Thoracic aorta (tissue), 2 donors: ENCODE measurements at regions not wholly inside any gene's neighbourhood (a gene's known extent, or its start where the extent isn't known, plus 50 kb on each side); places are given as distances from the start of the nearest gene placed in this dataset.
"Not testable (repeated sequence)": the region's sequence is repeated elsewhere in the genome, so short reads cannot be mapped to it uniquely, and the experiment has no call there.

Experiments
- ATAC-seq: fragments of 150-250 bp; one replicate; pipeline ENCODE4 v1.8.0; 2017; ENCODE audit warnings: low read depth; ENCODE audit not compliant: insufficient number of reproducible peaks, low FRiP score
- DNase-seq: peaks from one replicate; pipeline ENCODE4 v3.0.0-alpha.2; 2020; ENCODE audit warnings: low spot score
- H3K27ac ChIP-seq, 2 donors: fragments of 200-600 bp; sonication (generic); 1 replicate in 1 of 2; 2 replicates in 1 of 2; pipeline ENCODE4 v1.5.1; 2016; ENCODE audit warnings: mild to moderate bottlenecking in 2 of 2, moderate library complexity in 2 of 2
- H3K27me3 ChIP-seq: fragments of 200-600 bp; sonication (generic); replicated peaks from 2 replicates; pipeline ENCODE4 v1.6.0; 2016; ENCODE audit warnings: mild to moderate bottlenecking; ENCODE audit not compliant: insufficient read depth
- H3K36me3 ChIP-seq: fragments of 200-600 bp; sonication (generic); one replicate; pipeline ENCODE4 v1.5.1; 2016
- H3K4me1 ChIP-seq, 2 donors: fragments of 200-600 bp; sonication (generic); 1 replicate in 1 of 2; 2 replicates in 1 of 2; pipeline versions ENCODE4 v1.5.1 to v1.6.0; 2016; ENCODE audit warnings: low read depth in 2 of 2, mild to moderate bottlenecking in 1 of 2; ENCODE audit not compliant: control insufficient read depth in 1 of 2
- H3K4me3 ChIP-seq: fragments of 200-600 bp; sonication (generic); 2 replicates; pipeline ENCODE4 v1.5.1; 2016; ENCODE audit warnings: mild to moderate bottlenecking
- H3K9me3 ChIP-seq: fragments of 200-600 bp; sonication (generic); 2 replicates; pipeline ENCODE4 v1.5.1; 2016
- CTCF ChIP-seq: fragments of 200-600 bp; sonication (generic); IDR thresholded peaks from one replicate; pipeline ENCODE4 v1.5.1; 2019; ENCODE audit warnings: antibody characterized with exemption

DNA sequence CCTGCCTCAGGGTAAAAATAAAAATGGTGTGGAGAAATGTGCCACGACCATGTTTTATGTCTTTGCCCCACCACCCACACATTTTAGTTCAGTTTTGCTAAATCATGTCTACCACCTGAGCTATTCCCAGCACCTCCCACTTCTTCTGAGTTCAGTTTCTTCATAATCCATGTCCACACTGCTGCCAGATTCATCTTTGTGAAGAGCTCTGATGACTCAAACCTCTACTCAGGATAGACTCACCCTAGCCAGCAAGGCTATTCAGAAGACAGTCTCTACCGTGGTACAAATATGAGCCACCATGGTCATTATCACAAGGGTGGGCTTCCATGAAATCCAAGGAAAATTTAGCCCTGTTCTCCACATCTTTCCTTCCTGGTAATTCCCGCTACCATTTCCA, 231.1 kb upstream of the PRKCQ start:
- no peaks in the 10 kb centered on the region for H3K4me1 ChIP-seq
- no peak overlapping the region for H3K27ac ChIP-seq

DNA sequence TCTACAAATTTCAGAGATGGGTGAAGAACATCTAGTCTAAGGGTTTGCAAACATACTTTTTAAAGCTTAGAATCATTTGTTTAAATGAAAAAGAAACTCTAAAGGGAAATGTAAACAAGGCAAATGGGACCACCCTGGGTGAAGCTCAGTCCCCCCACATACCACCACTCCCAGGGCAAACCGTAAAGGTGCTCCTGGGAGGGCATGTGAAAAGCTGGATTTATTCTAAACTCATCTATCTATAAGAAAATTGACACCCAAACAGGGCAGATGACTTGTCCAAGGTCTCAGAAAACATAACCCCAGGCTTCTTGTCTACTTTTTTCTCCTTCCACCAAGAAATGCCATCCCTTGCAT, 223.3 kb upstream of the PRKCQ start:
- Histone ChIP-seq H3K4me3 (no peak overlapping the region), H3K27ac (no peak overlapping the region), H3K9me3 (no peaks in the 10 kb centered on the region), H3K27me3 (no peaks in the 10 kb centered on the region), H3K4me1 (no peaks in the 10 kb centered on the region), H3K36me3 (no peaks in the 10 kb centered on the region)
- DNase-seq = no peak
- ATAC-seq = no peak
- no peak for TF ChIP-seq CTCF

More for the DNA sequence above, 231.1 kb upstream of the PRKCQ start:
- Histone ChIP-seq H3K27me3 (no peaks in the 10 kb centered on the region), H3K4me3 (no peak overlapping the region), H3K36me3 (no peaks in the 10 kb centered on the region), H3K9me3 (no peaks in the 10 kb centered on the region)
- no peak for TF ChIP-seq CTCF
- ATAC-seq (no peak), DNase-seq (no peak)

DNA sequence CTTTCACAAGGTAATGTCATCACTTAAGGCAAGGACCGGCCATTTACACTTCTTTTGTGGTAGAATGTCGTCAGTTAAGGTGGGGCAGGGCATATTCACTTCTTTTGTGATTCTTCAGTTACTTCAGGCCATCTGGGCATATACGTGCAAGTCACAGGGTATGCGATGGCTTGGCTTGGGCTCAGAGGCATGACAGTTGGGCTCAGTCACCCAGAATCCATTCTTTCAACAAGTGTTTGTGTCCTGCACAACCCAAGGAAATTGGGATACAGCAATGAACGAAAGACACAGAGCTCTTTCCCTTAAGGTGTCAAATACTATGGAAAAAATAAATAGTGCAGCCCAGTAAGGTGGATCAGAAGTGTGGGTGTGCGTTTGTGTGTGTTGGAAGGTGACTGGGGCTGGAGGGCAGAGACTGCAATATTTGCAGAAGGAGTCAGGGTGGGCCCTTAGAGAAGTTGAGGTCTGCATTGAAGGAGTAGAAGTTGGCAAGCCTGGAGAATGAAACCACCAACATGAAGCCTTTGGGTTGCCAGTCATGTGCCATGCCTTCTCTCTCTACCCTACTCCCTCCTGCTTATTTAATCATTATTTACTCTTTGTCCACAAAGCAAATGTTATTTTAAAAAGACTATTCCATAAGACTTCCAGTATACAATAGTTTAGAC, 222.8 kb upstream of the PRKCQ start:
- DNase-seq (no peak), ATAC-seq (no peak)
- Histone ChIP-seq H3K27ac (no peak overlapping the region), H3K36me3 (no peaks in the 10 kb centered on the region), H3K4me1 (no peaks in the 10 kb centered on the region), H3K9me3 (no peaks in the 10 kb centered on the region), H3K4me3 (no peak overlapping the region), H3K27me3 (no peaks in the 10 kb centered on the region)
- no peak for TF ChIP-seq CTCF

DNA sequence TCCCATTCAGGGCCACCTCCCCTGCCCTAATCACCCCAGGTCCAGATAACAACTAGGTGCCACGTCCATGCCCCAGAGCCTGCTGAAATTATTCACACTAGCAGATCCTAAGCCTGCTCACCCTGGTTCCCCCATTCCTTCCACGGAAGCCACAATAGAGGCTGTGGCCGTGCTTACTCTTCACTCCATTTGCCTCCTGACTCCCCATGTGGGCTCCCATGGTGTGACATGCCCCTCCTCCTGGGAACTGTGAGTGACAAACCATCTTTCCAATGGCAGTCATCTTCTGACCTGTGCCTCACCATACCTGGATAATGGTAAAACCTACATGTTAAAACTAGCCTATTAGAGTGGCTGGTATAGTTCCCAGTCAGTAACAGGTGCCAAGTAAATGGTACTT, 216.2 kb upstream of the PRKCQ start:
- TF ChIP-seq CTCF = no peak
- Histone ChIP-seq H3K9me3 (no peaks in the 10 kb centered on the region), H3K4me3 (no peak overlapping the region), H3K27ac (no peak overlapping the region), H3K27me3 (no peaks in the 10 kb centered on the region), H3K4me1 (no peaks in the 10 kb centered on the region), H3K36me3 (no peaks in the 10 kb centered on the region)
- ATAC-seq (no peak), DNase-seq (no peak)

DNA sequence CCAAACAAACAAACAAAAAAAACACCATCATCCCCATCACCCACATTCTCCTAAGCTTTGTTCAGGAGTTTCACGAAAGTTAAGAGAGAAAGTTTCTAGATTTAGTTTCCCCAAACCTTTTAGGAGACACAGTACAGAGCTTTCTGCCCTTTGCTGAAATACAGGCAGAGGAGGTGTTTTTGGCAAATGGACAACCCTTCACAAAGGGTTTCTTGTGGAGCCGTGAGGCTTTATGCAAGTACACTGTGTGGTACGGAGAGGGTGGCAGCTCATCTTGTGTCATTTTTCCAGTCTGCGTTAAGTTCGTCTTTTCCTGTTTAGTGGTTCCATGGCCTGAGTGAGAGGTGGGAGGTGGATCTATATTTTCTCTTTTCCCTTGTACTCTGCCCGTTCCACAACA, 215.5 kb upstream of the PRKCQ start:
- Histone ChIP-seq H3K36me3 (no peaks in the 10 kb centered on the region), H3K4me3 (no peak overlapping the region), H3K9me3 (no peaks in the 10 kb centered on the region), H3K4me1 (no peaks in the 10 kb centered on the region), H3K27me3 (no peaks in the 10 kb centered on the region), H3K27ac (no peak overlapping the region)
- DNase-seq = no peak
- no peak for ATAC-seq
- TF ChIP-seq CTCF = no peak

GRCh38 chr10:6794841-6795240, 214.8 kb upstream of the PRKCQ start:
- not testable (repeated sequence) for H3K36me3 ChIP-seq, H3K27ac ChIP-seq, ATAC-seq, H3K4me1 ChIP-seq, H3K27me3 ChIP-seq, H3K4me3 ChIP-seq, DNase-seq, H3K9me3 ChIP-seq
